ENCODE measurements at regions not wholly inside any gene's neighbourhood (a gene's known extent, or its start where the extent isn't known, plus 50 kb on each side); places are given as distances from the start of the nearest gene placed in this dataset.

DNA sequence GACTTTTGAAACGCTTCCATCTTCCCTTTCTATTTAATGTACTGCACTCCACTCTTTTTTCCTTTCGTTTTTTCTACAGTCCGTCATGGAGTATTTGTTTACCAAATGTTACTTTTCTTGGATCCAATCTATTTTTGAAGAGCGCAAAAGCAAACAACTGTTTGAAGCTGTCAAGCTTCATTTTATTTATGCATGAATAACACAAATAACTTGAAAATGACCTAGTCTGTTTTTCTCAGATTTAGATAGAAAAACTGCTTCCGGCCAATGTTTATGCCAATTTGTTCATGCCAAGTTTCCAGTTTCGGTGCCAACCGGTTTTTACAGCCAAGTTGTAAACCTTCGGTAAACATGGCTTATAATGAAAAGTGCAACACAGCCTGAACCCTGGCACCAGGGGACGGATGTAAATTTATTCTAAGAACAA, 150.9 kb upstream of the KLF6 start:
- no peak overlapping the region for H3K4me3 ChIP-seq (ENCODE audit: low read depth, low read length)
- ChIA-PET POLR2A (no interaction called here), CTCF (no interaction called here)
- no peak overlapping the region for H3K27ac ChIP-seq (ENCODE audit: extremely low read depth, low read depth, low read length)
- no peaks in the 10 kb centered on the region for H3K36me3 ChIP-seq (ENCODE audit: control insufficient read depth in 2 of 2, insufficient read depth in 1 of 2, low read length in 2 of 2)
- TF ChIP-seq ZNF529 (tag by site-specific recombination; IDR thresholded peaks at IDR 0.05; ENCODE audit: insufficient replicate concordance) (no peak), RBAK (tag by site-specific recombination; IDR thresholded peaks at IDR 0.05) (no peak), KLF1 (tag by site-specific recombination; IDR thresholded peaks at IDR 0.05) (no peak), CTCF (tag by site-specific recombination; IDR thresholded peaks at IDR 0.05) (no peak), ZNF473 (tag by site-specific recombination; IDR thresholded peaks at IDR 0.05) (no peak), ZNF645 (tag by site-specific recombination; IDR thresholded peaks at IDR 0.05) (no peak), ZNF341 (tag by site-specific recombination; IDR thresholded peaks at IDR 0.05; ENCODE audit: low read depth) (no peak), KLF7 (tag by site-specific recombination; IDR thresholded peaks at IDR 0.05; ENCODE audit: borderline replicate concordance) (no peak), ZSCAN5A (tag by site-specific recombination; IDR thresholded peaks at IDR 0.05) (no peak), ZNF677 (tag by site-specific recombination; IDR thresholded peaks at IDR 0.05) (no peak), ZNF112 (tag by site-specific recombination; IDR thresholded peaks at IDR 0.05) (no peak)
- TF ChIP-seq, protein P1, sequence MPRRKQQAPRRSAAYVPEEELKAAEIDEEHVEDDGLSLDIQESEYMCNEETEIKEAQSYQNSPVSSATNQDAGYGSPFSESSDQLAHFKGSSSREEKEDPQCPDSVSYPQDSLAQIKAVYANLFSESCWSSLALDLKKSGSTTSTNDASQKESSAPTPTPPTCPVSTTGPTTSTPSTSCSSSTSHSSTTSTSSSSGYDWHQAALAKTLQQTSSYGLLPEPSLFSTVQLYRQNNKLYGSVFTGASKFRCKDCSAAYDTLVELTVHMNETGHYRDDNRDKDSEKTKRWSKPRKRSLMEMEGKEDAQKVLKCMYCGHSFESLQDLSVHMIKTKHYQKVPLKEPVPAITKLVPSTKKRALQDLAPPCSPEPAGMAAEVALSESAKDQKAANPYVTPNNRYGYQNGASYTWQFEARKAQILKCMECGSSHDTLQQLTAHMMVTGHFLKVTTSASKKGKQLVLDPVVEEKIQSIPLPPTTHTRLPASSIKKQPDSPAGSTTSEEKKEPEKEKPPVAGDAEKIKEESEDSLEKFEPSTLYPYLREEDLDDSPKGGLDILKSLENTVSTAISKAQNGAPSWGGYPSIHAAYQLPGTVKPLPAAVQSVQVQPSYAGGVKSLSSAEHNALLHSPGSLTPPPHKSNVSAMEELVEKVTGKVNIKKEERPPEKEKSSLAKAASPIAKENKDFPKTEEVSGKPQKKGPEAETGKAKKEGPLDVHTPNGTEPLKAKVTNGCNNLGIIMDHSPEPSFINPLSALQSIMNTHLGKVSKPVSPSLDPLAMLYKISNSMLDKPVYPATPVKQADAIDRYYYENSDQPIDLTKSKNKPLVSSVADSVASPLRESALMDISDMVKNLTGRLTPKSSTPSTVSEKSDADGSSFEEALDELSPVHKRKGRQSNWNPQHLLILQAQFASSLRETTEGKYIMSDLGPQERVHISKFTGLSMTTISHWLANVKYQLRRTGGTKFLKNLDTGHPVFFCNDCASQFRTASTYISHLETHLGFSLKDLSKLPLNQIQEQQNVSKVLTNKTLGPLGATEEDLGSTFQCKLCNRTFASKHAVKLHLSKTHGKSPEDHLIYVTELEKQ (tag by site-specific recombination; IDR thresholded peaks at IDR 0.05; ENCODE audit: borderline replicate concordance), result no peak
- TF ChIP-seq, protein P2, sequence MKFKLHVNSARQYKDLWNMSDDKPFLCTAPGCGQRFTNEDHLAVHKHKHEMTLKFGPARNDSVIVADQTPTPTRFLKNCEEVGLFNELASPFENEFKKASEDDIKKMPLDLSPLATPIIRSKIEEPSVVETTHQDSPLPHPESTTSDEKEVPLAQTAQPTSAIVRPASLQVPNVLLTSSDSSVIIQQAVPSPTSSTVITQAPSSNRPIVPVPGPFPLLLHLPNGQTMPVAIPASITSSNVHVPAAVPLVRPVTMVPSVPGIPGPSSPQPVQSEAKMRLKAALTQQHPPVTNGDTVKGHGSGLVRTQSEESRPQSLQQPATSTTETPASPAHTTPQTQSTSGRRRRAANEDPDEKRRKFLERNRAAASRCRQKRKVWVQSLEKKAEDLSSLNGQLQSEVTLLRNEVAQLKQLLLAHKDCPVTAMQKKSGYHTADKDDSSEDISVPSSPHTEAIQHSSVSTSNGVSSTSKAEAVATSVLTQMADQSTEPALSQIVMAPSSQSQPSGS (tag by site-specific recombination; IDR thresholded peaks at IDR 0.05; ENCODE audit: low read depth), result no peak
- H3K9me3 ChIP-seq (ENCODE audit: control insufficient read depth, insufficient read depth, low read depth, low read length), result no peaks in the 10 kb centered on the region
- no peaks in the 10 kb centered on the region for H3K4me1 ChIP-seq (ENCODE audit: control insufficient read depth, insufficient read depth, low read length)

DNA sequence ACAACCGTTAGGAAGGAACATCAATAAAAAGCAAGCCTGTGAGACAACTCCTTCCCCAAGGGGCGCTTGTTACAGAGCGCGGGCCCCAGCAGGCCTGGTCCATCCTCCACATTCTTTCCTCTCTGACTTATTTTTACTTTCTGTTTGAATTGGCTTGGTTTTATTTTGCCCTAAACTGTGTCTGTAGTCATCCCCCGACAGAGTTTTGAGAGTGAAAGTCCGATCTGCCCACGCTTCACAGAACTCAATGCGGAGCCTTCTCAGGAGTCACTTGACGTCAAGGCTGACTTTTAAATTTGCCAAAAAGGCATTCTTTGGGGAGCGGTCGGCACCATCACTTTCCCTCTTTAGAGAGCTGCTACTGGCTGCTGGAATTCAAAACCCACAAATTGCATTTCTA, 150.1 kb upstream of the KLF6 start:
- CTCF ChIA-PET, result no interaction called here
- TF ChIP-seq ZNF174 (tag by site-specific recombination; IDR thresholded peaks at IDR 0.05) (no peak), ZNF274 (IDR thresholded peaks at IDR 0.05; ENCODE audit: low read length) (no peak), ZNF274 (tag by site-specific recombination; IDR thresholded peaks at IDR 0.05; ENCODE audit: borderline replicate concordance) (no peak), ZNF223 (tag by site-specific recombination; IDR thresholded peaks at IDR 0.05) (no peak), ZNF510 (tag by site-specific recombination; IDR thresholded peaks at IDR 0.05; ENCODE audit: insufficient replicate concordance) (no peak), ZNF600 (tag by site-specific recombination; IDR thresholded peaks at IDR 0.05) (no peak)
- TF ChIP-seq, protein P3, sequence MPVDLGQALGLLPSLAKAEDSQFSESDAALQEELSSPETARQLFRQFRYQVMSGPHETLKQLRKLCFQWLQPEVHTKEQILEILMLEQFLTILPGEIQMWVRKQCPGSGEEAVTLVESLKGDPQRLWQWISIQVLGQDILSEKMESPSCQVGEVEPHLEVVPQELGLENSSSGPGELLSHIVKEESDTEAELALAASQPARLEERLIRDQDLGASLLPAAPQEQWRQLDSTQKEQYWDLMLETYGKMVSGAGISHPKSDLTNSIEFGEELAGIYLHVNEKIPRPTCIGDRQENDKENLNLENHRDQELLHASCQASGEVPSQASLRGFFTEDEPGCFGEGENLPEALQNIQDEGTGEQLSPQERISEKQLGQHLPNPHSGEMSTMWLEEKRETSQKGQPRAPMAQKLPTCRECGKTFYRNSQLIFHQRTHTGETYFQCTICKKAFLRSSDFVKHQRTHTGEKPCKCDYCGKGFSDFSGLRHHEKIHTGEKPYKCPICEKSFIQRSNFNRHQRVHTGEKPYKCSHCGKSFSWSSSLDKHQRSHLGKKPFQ (tag by site-specific recombination; IDR thresholded peaks at IDR 0.05), result no peak
- TF ChIP-seq, protein P4, sequence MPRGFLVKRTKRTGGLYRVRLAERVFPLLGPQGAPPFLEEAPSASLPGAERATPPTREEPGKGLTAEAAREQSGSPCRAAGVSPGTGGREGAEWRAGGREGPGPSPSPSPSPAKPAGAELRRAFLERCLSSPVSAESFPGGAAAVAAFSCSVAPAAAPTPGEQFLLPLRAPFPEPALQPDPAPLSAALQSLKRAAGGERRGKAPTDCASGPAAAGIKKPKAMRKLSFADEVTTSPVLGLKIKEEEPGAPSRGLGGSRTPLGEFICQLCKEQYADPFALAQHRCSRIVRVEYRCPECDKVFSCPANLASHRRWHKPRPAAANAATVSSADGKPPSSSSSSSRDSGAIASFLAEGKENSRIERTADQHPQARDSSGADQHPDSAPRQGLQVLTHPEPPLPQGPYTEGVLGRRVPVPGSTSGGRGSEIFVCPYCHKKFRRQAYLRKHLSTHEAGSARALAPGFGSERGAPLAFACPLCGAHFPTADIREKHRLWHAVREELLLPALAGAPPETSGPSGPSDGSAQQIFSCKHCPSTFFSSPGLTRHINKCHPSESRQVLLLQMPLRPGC (tag by site-specific recombination; IDR thresholded peaks at IDR 0.05), result no peak

More for the DNA sequence above, 150.1 kb upstream of the KLF6 start:
- H3K36me3 ChIP-seq (ENCODE audit: control insufficient read depth in 2 of 2, insufficient read depth in 1 of 2, low read length in 2 of 2), result no peaks in the 10 kb centered on the region
- H3K27ac ChIP-seq (ENCODE audit: extremely low read depth, low read depth, low read length), result no peak overlapping the region
- H3K4me3 ChIP-seq (ENCODE audit: low read depth, low read length), result no peak overlapping the region
- no peaks in the 10 kb centered on the region for H3K4me1 ChIP-seq (ENCODE audit: control insufficient read depth, insufficient read depth, low read length)
- no peaks in the 10 kb centered on the region for H3K9me3 ChIP-seq (ENCODE audit: control insufficient read depth, insufficient read depth, low read depth, low read length)
- POLR2A ChIA-PET, result no interaction called here
